ENCODE measurements at regions not wholly inside any gene's neighbourhood (a gene's known extent, or its start where the extent isn't known, plus 50 kb on each side); places are given as distances from the start of the nearest gene placed in this dataset.
"Not testable (repeated sequence)": the region's sequence is repeated elsewhere in the genome, so short reads cannot be mapped to it uniquely, and the experiment has no call there.

DNA sequence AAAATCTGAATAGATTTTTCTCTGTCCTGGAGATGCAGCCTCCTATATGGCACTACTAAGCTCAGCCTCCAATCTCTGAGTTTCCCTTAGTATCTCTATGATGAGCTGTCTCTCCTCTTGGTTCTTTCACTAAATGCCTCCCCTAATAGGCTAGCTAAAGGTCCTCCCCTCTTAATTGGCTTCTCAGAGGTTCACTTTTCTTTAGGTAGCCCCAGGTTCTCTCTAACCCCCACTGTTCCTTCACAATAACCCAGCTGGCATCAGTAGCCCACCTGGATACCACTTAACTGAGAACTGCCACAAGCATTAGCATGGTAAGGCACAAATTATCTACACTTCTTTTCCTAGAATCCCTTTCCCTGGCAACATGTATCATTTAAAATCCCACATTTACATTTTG lies 523.2 kb downstream of the IGSF11 start:
- no peak for DNase-seq

DNA sequence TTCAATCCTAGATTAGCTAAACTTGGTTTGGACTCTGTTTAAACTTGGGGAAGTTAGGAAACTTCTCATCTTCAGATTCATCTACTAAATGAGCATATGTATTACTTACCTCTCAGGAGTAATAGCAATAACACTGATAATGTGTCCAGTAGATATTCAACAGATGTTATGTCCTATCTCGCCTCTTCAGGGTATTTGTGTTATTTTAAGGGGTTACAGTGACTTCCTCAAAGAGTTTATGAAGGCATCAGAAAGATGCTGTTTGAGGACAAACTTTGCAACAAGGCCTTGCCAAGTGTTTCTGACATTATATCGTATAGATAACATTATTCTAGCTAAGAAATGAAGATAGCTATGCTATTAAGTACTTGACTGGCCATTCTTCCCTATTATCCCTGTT lies 522.3 kb downstream of the IGSF11 start:
- DNase-seq, result no peak

DNA sequence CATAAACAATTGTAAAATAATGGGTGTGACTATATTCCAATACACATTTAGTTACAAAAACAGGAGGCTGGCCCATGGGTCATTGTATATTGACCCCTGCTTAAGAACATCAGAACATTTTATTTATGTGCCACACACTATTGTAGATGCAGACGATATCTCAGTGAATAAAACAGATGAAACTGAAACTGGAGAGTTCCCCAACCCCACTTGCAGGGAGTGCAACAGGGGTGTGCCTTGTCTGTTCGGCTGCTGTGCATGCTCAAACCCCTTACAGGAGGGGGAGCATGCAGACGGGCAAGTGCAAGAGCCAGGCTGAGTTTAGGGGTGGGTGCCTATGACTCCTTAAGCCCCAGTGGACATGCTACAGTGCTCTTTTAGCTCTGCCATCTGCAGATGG lies 509.6 kb downstream of the IGSF11 start:
- no peak for DNase-seq

DNA sequence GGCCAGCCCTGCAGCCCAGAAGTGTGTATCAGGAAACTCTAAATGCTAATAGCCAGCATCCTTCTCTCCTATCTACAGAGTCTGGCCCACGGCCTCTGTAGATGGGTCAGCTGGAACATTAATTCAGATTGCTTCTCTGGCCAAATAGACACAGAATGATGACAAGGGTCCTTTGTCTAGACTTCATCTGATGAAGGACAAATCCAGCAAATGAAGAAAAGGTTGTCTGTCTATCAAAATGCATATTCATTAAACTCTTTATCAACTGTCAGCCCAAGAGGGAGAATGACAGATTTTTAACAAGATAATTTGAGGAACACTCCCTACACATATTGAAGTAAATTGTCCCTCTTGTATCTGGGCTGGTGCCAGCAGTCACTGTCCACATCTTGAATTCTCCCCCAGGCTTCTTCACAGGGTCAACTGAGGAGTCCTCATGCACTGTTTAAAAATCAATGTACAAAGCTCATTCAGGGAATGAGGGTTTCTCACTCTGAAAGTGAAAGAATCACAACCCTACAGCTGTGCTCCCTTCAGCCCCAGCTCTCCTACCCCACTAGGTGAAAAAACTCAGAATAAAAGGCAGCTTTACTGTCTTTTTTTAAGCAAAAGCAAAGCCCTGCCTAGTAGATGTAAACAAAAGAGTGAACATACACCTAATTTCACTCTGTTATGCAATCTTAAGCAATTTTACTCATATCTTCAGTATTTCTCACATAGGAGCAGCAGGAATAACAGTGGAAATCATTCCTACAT lies 507.7 kb downstream of the IGSF11 start:
- no peak for DNase-seq

DNA sequence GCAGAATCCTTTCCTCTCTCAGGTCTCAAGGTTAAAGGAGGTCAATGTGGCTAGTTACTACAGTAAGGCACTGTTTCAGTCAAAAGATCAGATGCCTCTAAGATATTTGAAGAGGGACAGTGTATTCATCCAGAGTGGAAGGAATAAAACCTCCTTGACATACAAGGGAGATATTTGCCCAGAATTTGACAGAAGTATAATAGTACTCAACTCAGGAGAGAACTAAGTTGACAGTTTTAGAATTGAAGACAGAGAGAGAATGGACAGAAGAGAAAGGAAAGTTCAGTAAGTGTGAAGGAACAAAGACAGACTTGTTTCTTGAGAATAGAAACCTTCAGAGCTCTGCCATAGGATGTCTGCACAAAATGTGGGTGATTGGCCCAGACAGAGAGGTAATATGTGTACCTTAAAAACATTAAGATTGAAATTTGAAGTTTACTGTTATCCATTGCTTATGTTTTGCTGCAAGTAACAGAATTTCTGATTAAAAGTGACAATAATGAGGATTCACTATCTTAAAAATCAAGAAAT lies 507.1 kb downstream of the IGSF11 start:
- no peak for DNase-seq

GRCh38 chr3:118529554-118529953 lies 505.1 kb downstream of the IGSF11 start:
- DNase-seq, result no peak

DNA sequence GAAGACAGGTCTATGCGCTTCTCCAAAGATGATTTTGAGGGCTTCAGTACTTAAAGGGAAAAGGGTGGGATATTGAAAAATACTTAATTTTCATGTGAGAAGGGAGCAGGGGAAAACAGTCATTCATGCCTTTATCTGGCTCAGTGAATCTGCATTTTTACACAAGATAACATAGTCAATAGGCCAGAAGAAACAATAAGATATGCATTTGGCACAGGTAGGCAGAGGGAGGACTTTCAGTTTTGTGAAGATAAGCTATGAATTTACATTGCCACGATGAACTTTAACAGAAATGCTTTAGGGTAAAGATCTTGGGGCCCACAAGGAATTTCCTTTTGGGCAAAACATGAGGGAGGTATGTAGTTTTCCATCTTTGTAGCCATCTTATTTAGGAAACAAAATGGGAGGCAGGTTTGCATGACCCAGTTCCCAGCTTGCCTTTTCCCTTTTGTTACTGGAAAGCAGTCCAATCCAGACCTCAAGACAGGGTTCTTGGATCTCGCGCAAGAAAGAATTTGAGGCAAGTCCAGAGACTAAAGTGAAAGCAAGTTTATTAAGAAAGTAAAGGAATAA lies 504.2 kb downstream of the IGSF11 start:
- no peak for DNase-seq

DNA sequence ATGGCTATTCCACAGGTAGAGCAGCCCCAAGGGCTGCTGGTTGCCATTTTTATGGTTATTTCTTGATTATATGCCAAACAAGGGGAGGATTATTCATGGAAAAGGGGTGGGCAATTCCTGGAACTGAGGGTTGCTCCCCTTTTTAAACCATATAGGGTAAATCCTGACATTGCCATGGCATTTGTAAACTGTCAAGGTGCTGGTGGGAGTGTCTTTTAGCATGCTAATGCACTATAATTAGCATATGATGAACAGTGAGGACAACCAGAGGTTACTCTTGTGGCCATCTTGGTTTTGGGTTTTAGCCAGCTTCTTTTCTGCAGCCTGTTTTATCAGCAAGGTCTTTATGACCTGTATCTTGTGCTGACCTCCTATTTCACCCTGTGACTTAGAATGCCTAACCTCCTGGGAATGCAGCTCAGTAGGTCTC lies 503.7 kb downstream of the IGSF11 start:
- not testable (repeated sequence) for DNase-seq

DNA sequence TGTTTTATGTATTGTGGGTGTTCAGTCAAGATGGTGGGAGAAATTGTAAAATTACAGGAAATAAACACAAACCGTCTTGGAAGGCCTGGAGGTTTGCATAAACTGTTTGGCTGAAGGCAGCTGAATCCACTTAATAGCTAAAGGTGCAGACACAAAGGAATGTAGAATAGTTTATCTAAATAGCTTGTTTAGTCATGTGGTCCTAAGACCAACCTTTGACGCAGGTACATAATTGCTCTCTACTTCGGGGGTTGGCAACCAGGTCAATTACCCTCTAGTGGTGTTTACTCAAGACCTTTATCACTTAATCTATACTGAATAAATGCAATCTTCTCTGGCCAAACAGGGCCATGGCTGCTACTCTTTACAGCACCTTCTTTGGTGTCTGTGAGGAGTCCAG lies 502.8 kb downstream of the IGSF11 start:
- no peak for DNase-seq

DNA sequence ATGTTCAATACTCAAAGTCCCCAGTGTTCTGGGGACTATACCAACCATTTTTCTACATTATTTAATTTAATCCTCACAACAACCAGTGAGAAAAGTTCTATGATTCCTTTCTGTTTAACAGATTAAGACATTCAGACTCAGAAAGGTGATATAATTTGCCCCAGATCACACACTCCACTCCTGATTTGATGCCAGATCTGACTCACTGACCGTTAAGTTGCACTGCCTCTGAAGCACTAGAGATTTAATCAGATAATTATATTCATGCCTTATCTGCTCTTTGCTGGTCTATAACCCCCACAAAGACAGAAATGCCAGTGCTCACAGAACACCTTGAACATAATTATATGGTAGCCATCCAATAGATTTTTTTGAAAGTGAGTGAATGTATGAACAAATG lies 501.0 kb downstream of the IGSF11 start:
- no peak for DNase-seq

- no peak for DNase-seq
Observed at GRCh38 chr3:118534519-118534918, 500.1 kb downstream of the IGSF11 start.

- DNase-seq, result no peak
Observed at GRCh38 chr3:118536764-118537163, 497.9 kb downstream of the IGSF11 start.

DNA sequence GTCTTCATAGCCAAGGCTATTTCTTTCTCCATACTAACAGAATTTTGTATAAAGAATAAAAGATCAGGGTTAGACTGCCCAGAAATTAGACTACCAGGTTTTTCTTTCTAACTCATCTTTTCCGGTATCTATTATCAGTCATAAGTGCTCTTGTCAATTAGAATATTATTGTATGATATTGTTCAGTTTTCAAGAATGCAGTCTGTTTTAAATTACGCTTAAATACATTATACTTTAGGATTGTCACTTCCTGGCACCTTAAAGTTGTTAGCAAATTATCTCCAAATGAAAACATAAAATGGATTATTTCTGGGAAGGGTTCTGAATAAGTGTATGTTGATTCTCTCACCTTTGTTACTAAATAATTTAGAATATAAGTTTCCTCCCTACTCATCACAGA lies 497.2 kb downstream of the IGSF11 start:
- DNase-seq, result no peak

- no peak for DNase-seq
Observed at GRCh38 chr3:118538187-118538586, 496.5 kb downstream of the IGSF11 start.

DNA sequence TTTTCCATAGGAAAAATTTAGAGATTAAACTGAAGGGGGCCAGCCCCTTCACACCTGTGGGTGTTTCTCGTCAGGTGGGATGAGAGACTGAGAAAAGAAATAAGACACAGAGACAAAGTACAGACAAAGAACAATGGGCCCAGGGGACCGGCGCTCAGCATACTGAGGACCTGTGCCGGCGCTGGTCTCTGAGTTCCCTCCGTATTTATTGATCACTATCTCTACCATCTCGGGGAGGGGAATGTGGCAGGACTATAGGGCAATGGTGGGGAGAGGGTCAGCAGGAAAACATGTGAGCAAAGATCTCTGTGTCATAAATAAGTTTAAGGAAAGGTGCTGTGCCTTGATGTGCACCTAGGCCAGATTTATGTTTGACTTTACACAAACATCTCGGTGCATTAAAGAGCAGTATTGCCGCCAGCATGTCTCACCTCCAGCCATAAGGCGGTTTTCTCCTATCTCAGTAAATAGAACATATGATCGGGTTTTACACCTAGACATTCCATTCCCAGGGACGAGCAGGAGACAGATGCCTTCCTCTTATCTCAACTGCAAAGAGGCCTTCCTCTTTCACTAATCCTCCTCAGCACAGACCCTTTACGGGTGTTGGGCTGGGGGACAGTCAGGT lies 494.7 kb downstream of the IGSF11 start:
- not testable (repeated sequence) for DNase-seq

DNA sequence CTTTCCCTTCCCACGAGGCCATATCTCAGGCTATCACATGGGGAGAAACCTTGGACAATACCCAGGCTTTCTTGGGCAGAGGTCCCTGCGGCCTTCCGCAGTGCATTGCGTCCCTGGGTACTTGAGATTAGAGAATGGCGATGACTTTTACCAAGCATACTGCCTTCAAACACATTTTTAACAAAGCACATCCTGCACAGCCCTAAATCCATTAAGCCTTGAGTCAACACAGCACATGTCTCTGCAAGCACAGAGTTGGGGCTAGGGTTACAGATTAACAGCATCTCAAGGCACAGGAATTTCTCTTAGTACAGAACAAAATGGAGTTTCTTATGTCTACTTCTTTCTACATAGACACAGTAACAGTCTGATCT lies 494.2 kb downstream of the IGSF11 start:
- not testable (repeated sequence) for DNase-seq

DNA sequence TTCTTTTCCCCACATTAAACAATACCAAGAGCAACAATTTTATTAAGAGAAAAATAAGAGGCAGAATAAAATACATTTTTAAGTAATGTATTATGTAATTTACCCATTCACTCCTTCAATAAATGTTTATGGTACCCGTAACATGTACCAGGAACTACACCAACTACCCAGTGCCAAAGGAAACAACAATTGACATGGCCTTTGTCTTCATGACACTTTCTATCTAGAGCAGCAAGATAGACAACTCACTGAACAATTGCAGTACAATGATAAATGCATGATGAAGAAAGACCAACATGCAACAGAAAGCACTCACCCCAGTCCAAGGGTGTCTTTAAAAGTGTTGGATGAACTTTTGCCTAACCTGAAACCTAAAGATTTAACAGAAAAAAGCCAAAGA lies 493.8 kb downstream of the IGSF11 start:
- DNase-seq, result no peak

DNA sequence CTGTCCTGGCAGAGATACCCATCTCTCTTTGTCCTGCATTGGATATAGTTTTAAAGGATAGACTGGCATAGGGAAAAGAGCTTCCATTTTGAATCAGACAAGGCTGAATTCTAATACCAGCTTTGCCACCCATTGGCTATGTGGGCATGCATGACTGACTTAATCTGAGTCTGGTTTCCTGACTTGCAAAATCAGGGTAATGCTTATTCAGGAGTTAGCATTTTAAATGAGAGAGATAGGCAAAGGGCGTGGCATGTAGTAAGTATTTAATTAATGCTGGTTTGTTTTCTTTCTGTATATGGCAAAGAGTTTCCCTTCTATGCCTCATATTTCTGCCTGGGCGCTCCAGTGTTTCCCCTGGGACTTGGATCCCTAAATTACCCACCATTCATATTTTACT lies 492.9 kb downstream of the IGSF11 start:
- DNase-seq, result no peak

DNA sequence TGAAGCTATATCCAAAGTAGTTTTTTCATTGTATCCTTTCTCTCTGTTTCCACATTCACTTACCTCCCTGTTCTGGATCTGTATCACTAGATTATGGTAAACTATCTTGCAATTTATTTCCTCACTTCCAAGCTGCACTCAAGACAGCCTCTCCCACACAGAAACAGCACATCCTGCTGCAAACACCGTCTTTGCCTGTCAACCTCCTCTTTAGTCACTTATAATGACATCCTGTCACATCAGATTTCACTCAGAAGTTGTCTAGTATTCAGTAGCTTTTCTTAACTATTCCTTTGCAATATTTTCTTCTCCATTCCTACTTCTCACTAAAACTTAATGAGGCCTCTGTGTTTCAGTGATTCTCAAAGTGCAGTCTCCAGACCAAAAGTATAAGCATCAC lies 490.8 kb downstream of the IGSF11 start:
- no peak for DNase-seq

GRCh38 chr3:118544458-118544857 lies 490.2 kb downstream of the IGSF11 start:
- no peak for DNase-seq

DNA sequence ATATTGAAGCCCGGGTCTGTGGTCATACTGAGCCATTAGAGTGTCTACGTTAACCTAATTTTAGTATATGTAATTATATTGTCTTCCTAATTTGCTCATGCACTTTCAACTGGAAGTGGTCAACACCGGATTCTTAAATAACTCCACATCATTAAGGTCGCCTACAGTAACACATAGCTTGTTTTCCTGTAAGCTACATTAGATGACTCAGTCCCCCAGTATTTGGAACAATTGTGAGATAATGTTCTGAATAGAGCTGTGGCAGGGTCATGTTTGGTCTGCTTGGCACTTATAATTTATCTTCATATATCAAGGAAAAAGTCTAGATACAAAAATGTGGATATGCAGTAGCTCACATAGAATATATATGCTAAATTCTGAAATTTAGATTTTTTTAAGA lies 486.2 kb downstream of the IGSF11 start:
- no peak for DNase-seq

DNA sequence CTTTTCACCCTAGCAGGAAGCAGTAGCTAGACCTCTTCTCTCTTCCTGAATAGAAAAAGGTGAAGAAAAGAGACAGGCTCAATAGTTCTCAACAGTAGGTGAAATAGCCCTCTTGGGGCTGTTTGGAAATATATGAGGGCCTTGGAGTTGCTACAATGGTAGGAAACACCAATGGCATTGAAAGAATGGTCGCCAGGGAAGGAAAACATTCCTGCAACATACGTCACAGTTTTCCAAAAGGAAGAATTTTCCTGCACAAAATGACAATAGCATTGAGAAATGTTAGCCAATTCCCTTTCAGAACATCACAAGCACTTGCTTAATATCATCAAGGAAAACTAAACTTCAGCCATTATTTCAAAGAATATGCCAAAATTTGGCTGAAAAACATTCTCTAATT lies 484.5 kb downstream of the IGSF11 start:
- DNase-seq, result no peak

GRCh38 chr3:118550556-118550955 lies 484.1 kb downstream of the IGSF11 start:
- DNase-seq, result no peak

GRCh38 chr3:118554148-118554838 lies 480.4 kb downstream of the IGSF11 start:
- no peak for DNase-seq

All from KG1 (cell line).